ENCODE measurements at regions not wholly inside any gene's neighbourhood (a gene's known extent, or its start where the extent isn't known, plus 50 kb on each side); places are given as distances from the start of the nearest gene placed in this dataset.

- ATAC-seq, result no peak
- no peaks in the 10 kb centered on the region for H3K36me3 ChIP-seq (ENCODE audit: low read depth)
- TF ChIP-seq CTCF (IDR thresholded peaks at IDR 0.05), result no peak
Observed at GRCh38 chr4:64174247-64174882, 234.9 kb downstream of the TECRL start.

GRCh38 chr4:64166365-64166764 is 242.9 kb downstream of the TECRL start:
- DNase-seq, result no peak
- no peak for ATAC-seq
- Histone ChIP-seq H3K4me1 (ENCODE audit: low read depth) (no peaks in the 10 kb centered on the region), H3K4me3 (no peak overlapping the region), H3K9me3 (no peaks in the 10 kb centered on the region), H3K36me3 (ENCODE audit: low read depth) (no peaks in the 10 kb centered on the region)
- intact Hi-C loops (cut with DNase I, micrococcal nuclease), result no loop called here
- no peak for TF ChIP-seq CTCF (IDR thresholded peaks at IDR 0.05)

More at GRCh38 chr4:64174247-64174882, 234.9 kb downstream of the TECRL start:
- DNase-seq, result no peak
- H3K4me3 ChIP-seq, result no peak overlapping the region
- H3K9me3 ChIP-seq, result peaks cover 10% of the 10 kb centered on the region
- no peaks in the 10 kb centered on the region for H3K4me1 ChIP-seq (ENCODE audit: low read depth)
- intact Hi-C loops (cut with DNase I, micrococcal nuclease), result no loop called here

- Histone ChIP-seq H3K4me3 (no peak overlapping the region), H3K36me3 (ENCODE audit: low read depth) (no peaks in the 10 kb centered on the region), H3K9me3 (no peaks in the 10 kb centered on the region), H3K4me1 (ENCODE audit: low read depth) (no peaks in the 10 kb centered on the region)
- peak in 1 of 3 donors; percentile 68 for DNase-seq
- ATAC-seq, result no peak
- TF ChIP-seq CTCF (IDR thresholded peaks at IDR 0.05), result peak; percentile 28
- intact Hi-C loops (cut with DNase I, micrococcal nuclease), result no loop called here
Observed at GRCh38 chr4:64158648-64159326, 250.5 kb downstream of the TECRL start.

GRCh38 chr4:64157397-64157796 is 251.9 kb downstream of the TECRL start:
- H3K9me3 ChIP-seq, result no peaks in the 10 kb centered on the region
- no peaks in the 10 kb centered on the region for H3K36me3 ChIP-seq (ENCODE audit: low read depth)
- no peak for DNase-seq
- intact Hi-C loops (cut with DNase I, micrococcal nuclease), result no loop called here
- H3K4me3 ChIP-seq, result no peak overlapping the region
- no peak for TF ChIP-seq CTCF (IDR thresholded peaks at IDR 0.05)
- no peaks in the 10 kb centered on the region for H3K4me1 ChIP-seq (ENCODE audit: low read depth)
- ATAC-seq, result no peak

- Histone ChIP-seq H3K36me3 (ENCODE audit: low read depth) (no peaks in the 10 kb centered on the region), H3K9me3 (no peaks in the 10 kb centered on the region), H3K4me1 (ENCODE audit: low read depth) (no peaks in the 10 kb centered on the region), H3K4me3 (no peak overlapping the region)
- intact Hi-C loops (cut with DNase I, micrococcal nuclease), result no loop called here
- DNase-seq, result no peak
- TF ChIP-seq CTCF (IDR thresholded peaks at IDR 0.05), result no peak
- ATAC-seq, result no peak
Observed at GRCh38 chr4:64156253-64156652, 253.0 kb downstream of the TECRL start.
